ENCODE measurements at regions not wholly inside any gene's neighbourhood (a gene's known extent, or its start where the extent isn't known, plus 50 kb on each side); places are given as distances from the start of the nearest gene placed in this dataset.

GRCh38 chr3:116566478-116566960 is 121.2 kb upstream of the LSAMP start:
- ATAC-seq (no peak), FAIRE-seq (no peak), DNase-seq (ENCODE audit: low spot score) (no peak)
- H3K9ac ChIP-seq (ENCODE audit: insufficient read depth, low read depth, low read length), result no peak overlapping the region
- H4K20me1 ChIP-seq (ENCODE audit: insufficient read depth, low read length), result no peaks in the 10 kb centered on the region
- H3K36me3 ChIP-seq (replicated peaks in 1 of 2; ENCODE audit: control insufficient read depth in 1 of 2, insufficient read depth in 2 of 2, low read length in 2 of 2), result no peaks in the 10 kb centered on the region
- H3K27me3 ChIP-seq (ENCODE audit: control insufficient read depth in 1 of 2, insufficient read depth in 2 of 2, low read length in 2 of 2), result no peaks in the 10 kb centered on the region
- POLR2A ChIA-PET, result no interaction called here
- intact Hi-C loops (cut with micrococcal nuclease; ENCODE audit: unreplicated experiment) (no loop called here), in situ Hi-C loops (cut with HindIII; ENCODE audit: extremely low pct_ligation_motif_present, low pct_unique_long_range_greater_than_20kb) (no loop called here)
- no peak for TF ChIP-seq ARID5B (CRISPR knock-in tag; IDR thresholded peaks at IDR 0.05)
- no peak for TF ChIP-seq MIXL1 (CRISPR knock-in tag; IDR thresholded peaks at IDR 0.05)
- TF ChIP-seq ATF2 (CRISPR knock-in tag; IDR thresholded peaks at IDR 0.05), result no peak
- no peak for TF ChIP-seq PLSCR1 (CRISPR knock-in tag; IDR thresholded peaks at IDR 0.05; ENCODE audit: borderline replicate concordance)
- TF ChIP-seq SMC3 (IDR thresholded peaks at IDR 0.05; ENCODE audit: low read length), result no peak
- no peak for TF ChIP-seq PCBP2 (optimal IDR thresholded peaks at IDR 0.05; ENCODE audit: low read depth, low read length, poor library complexity, severe bottlenecking)
- no peak for TF ChIP-seq ATF4 (CRISPR knock-in tag; IDR thresholded peaks at IDR 0.05)
- no peak for TF ChIP-seq ZFP36 (IDR thresholded peaks at IDR 0.05; ENCODE audit: borderline replicate concordance, low read depth, low read length, partially characterized antibody)
- H3K4me2 ChIP-seq (ENCODE audit: low read depth, low read length), result no peak overlapping the region
- CTCF ChIA-PET (ENCODE audit: low intra/inter-chr PET ratio, low total read pairs), result no interaction called here
- H3K9me3 ChIP-seq (ENCODE audit: low read length), result no peaks in the 10 kb centered on the region
- no peak overlapping the region for H3K27ac ChIP-seq (ENCODE audit: extremely low read length, insufficient read depth, low read length)
- BruUV-seq (replicated peaks), result no TSS peak
- H2AFZ ChIP-seq (ENCODE audit: low read length), result no peak overlapping the region
- H3K4me1 ChIP-seq (ENCODE audit: insufficient read depth, low read length), result no peaks in the 10 kb centered on the region
- no peaks in the 10 kb centered on the region for H3K79me2 ChIP-seq (ENCODE audit: insufficient read depth, low read length)
- no peak overlapping the region for H3K4me3 ChIP-seq (replicated peaks in 1 of 3; ENCODE audit: insufficient read depth in 1 of 3, low read depth in 2 of 3, low read length in 3 of 3)
